ENCODE measurements at regions not wholly inside any gene's neighbourhood (a gene's known extent, or its start where the extent isn't known, plus 50 kb on each side); places are given as distances from the start of the nearest gene placed in this dataset.
A peak's percentile ranks its signal among the peaks of the same experiment; 100 is the strongest.

- ChIA-PET POLR2A (no interaction called here), CTCF (no interaction called here)
- no peak for DNase-seq (ENCODE audit: extremely low spot score)
- TF ChIP-seq TARDBP (IDR thresholded peaks at IDR 0.05) (no peak), LEF1 (IDR thresholded peaks at IDR 0.05; ENCODE audit: borderline replicate concordance) (no peak), ARNT (IDR thresholded peaks at IDR 0.05) (no peak), PKNOX1 (IDR thresholded peaks at IDR 0.05) (no peak), FOXK2 (IDR thresholded peaks at IDR 0.05) (no peak), BHLHE40 (IDR thresholded peaks at IDR 0.05; ENCODE audit: borderline replicate concordance) (no peak), ELF4 (IDR thresholded peaks at IDR 0.05) (no peak), SP1 (IDR thresholded peaks at IDR 0.05) (no peak), ZNF384 (IDR thresholded peaks at IDR 0.05) (no peak), L3MBTL2 (conservative IDR thresholded peaks at IDR 0.05) (no peak), FOXM1 (IDR thresholded peaks at IDR 0.05; ENCODE audit: borderline replicate concordance) (no peak), NFRKB (IDR thresholded peaks at IDR 0.05) (no peak), HDGF (IDR thresholded peaks at IDR 0.05; ENCODE audit: borderline replicate concordance) (no peak), FOXA1 (IDR thresholded peaks at IDR 0.05) (no peak), SUZ12 (IDR thresholded peaks at IDR 0.05) (no peak), CTBP1 (IDR thresholded peaks at IDR 0.05; ENCODE audit: borderline replicate concordance) (no peak)
These were observed 186.2 kb downstream of the ADSS2 start for GRCh38 chr1:244265507-244265906.

- POLR2A ChIA-PET: no interaction called here
- TF ChIP-seq HDGF (IDR thresholded peaks at IDR 0.05; ENCODE audit: borderline replicate concordance) (no peak), PKNOX1 (IDR thresholded peaks at IDR 0.05) (no peak)
- no peak for DNase-seq (ENCODE audit: extremely low spot score)
- CTCF ChIA-PET: interaction anchor here (0.9 kb wide), 1 partner anchor 24 kb away, joined by 3 read pairs; no protein-coding TSS in a partner anchor
These were observed 182.5 kb downstream of the ADSS2 start for GRCh38 chr1:244269169-244269568.

- TF ChIP-seq NFRKB (IDR thresholded peaks at IDR 0.05) (no peak), L3MBTL2 (conservative IDR thresholded peaks at IDR 0.05) (no peak), CTBP1 (IDR thresholded peaks at IDR 0.05; ENCODE audit: borderline replicate concordance) (no peak), SP1 (IDR thresholded peaks at IDR 0.05) (no peak), FOXM1 (IDR thresholded peaks at IDR 0.05; ENCODE audit: borderline replicate concordance) (no peak), FOXK2 (IDR thresholded peaks at IDR 0.05) (no peak), LEF1 (IDR thresholded peaks at IDR 0.05; ENCODE audit: borderline replicate concordance) (no peak), PKNOX1 (IDR thresholded peaks at IDR 0.05) (no peak), ARNT (IDR thresholded peaks at IDR 0.05) (no peak), TARDBP (IDR thresholded peaks at IDR 0.05) (no peak)
- CTCF ChIA-PET: no interaction called here
- no peak for DNase-seq (ENCODE audit: extremely low spot score)
- POLR2A ChIA-PET: no interaction called here
These were observed 180.7 kb downstream of the ADSS2 start for GRCh38 chr1:244271004-244271403.

GRCh38 chr1:244271691-244272308 is 179.9 kb downstream of the ADSS2 start:
- no peak for DNase-seq (ENCODE audit: extremely low spot score)
- CTCF ChIA-PET: interaction anchor here (1.0 to 1.2 kb wide), 2 partner anchors 524 to 928 kb away, joined by 3 read pairs; no protein-coding TSS in a partner anchor
- TF ChIP-seq HDGF (IDR thresholded peaks at IDR 0.05; ENCODE audit: borderline replicate concordance) (no peak), ARNT (IDR thresholded peaks at IDR 0.05) (no peak), ZNF384 (IDR thresholded peaks at IDR 0.05) (no peak), BHLHE40 (IDR thresholded peaks at IDR 0.05; ENCODE audit: borderline replicate concordance) (no peak), PKNOX1 (IDR thresholded peaks at IDR 0.05) (no peak), ELF4 (IDR thresholded peaks at IDR 0.05) (no peak), L3MBTL2 (conservative IDR thresholded peaks at IDR 0.05) (no peak), FOXM1 (IDR thresholded peaks at IDR 0.05; ENCODE audit: borderline replicate concordance) (no peak), SUZ12 (IDR thresholded peaks at IDR 0.05) (no peak), FOXA1 (IDR thresholded peaks at IDR 0.05) (no peak)
- POLR2A ChIA-PET: no interaction called here

GRCh38 chr1:244272471-244273261 is 179.0 kb downstream of the ADSS2 start:
- TF ChIP-seq SP1 (IDR thresholded peaks at IDR 0.05) (no peak), SUZ12 (IDR thresholded peaks at IDR 0.05) (no peak), NFRKB (IDR thresholded peaks at IDR 0.05) (no peak), HDGF (IDR thresholded peaks at IDR 0.05; ENCODE audit: borderline replicate concordance) (no peak), ZNF384 (IDR thresholded peaks at IDR 0.05) (peak; percentile 99), CTBP1 (IDR thresholded peaks at IDR 0.05; ENCODE audit: borderline replicate concordance) (no peak)
- ChIA-PET CTCF (interaction anchor here (0.6 to 1.2 kb wide), 6 partner anchors 195 to 933 kb away, joined by 3 to 5 read pairs (median 3); no protein-coding TSS in a partner anchor), POLR2A (no interaction called here)
- peak; percentile 82 for DNase-seq (ENCODE audit: extremely low spot score)
